HUES64 (cell line): ENCODE measurements at regions not wholly inside any gene's neighbourhood (a gene's known extent, or its start where the extent isn't known, plus 50 kb on each side); places are given as distances from the start of the nearest gene placed in this dataset.
"Not testable (repeated sequence)": the region's sequence is repeated elsewhere in the genome, so short reads cannot be mapped to it uniquely, and the experiment has no call there.

ENCODE experiments used
- H3K27ac ChIP-seq: 2 replicates; pipeline ENCODE4 v1.7.0; 2013; ENCODE audit warnings: low read depth, low read length, inconsistent platforms
- H3K27me3 ChIP-seq: 2 replicates; pipeline ENCODE4 v1.6.1; 2013; ENCODE audit warnings: mild to moderate bottlenecking, low read length; ENCODE audit not compliant: insufficient read depth
- H3K36me3 ChIP-seq: 2 replicates; pipeline ENCODE4 v1.6.1; 2013; ENCODE audit warnings: mild to moderate bottlenecking, low read length; ENCODE audit not compliant: insufficient read depth
- H3K4me1 ChIP-seq: 2 replicates; pipeline ENCODE4 v1.6.1; 2013; ENCODE audit warnings: mild to moderate bottlenecking, low read length, moderate library complexity; ENCODE audit not compliant: insufficient read depth
- H3K4me3 ChIP-seq: 2 replicates; pipeline ENCODE4 v1.5.1; 2013; ENCODE audit warnings: mild to moderate bottlenecking, low read length, moderate library complexity
- H3K9ac ChIP-seq: 2 replicates; pipeline ENCODE4 v1.6.1; 2013; ENCODE audit warnings: mild to moderate bottlenecking, low read depth, low read length
- H3K9me3 ChIP-seq: 2 replicates; pipeline ENCODE4 v1.6.1; 2013; ENCODE audit warnings: low read depth, low read length; ENCODE audit not compliant: insufficient read depth
- whole genome bisulfite sequencing: fragments of 150-250, 120-280 bp; methylation state at CpG from one replicate; pipeline ENCODE4 v1.1.7; 2013; ENCODE audit warnings: missing lambda C conversion rate; 5-methylcytosine and 5-hydroxymethylcytosine counted together

- H3K4me3 ChIP-seq, result no peak overlapping the region
- peaks cover 16% of the 10 kb centered on the region for H3K9me3 ChIP-seq
- H3K27ac ChIP-seq, result no peak overlapping the region
- 0 out of 2 replicates have a peak, but pooled peaks cover 5% of the 10 kb centered on the region for H3K4me1 ChIP-seq
- H3K27me3 ChIP-seq, result no peaks in the 10 kb centered on the region
- no peak overlapping the region for H3K9ac ChIP-seq
- no peaks in the 10 kb centered on the region for H3K36me3 ChIP-seq
- 91% methylated on average over 2 of the region's 2 CpGs for WGBS
Measured at GRCh38 chr2:189344043-189344442, 97.2 kb upstream of the WDR75 start.

GRCh38 chr2:189347540-189347939 lies 93.7 kb upstream of the WDR75 start:
- H3K4me1 ChIP-seq, result 0 out of 2 replicates have a peak, but pooled peaks cover 5% of the 10 kb centered on the region
- peaks cover 6% of the 10 kb centered on the region; the same call in 1 of the 2 replicates for H3K9me3 ChIP-seq
- no peak overlapping the region for H3K9ac ChIP-seq
- H3K4me3 ChIP-seq, result no peak overlapping the region
- no peaks in the 10 kb centered on the region for H3K36me3 ChIP-seq
- no peak overlapping the region; the same call in 1 of the 2 replicates for H3K27ac ChIP-seq
- no CpG with 5 or more reads among the region's 1 CpG for WGBS
- H3K27me3 ChIP-seq, result no peaks in the 10 kb centered on the region

GRCh38 chr2:189348369-189348768 lies 92.9 kb upstream of the WDR75 start:
- H3K9me3 ChIP-seq, result no peaks in the 10 kb centered on the region; the same call in 1 of the 2 replicates
- H3K27ac ChIP-seq, result no peak overlapping the region
- no peak overlapping the region for H3K4me3 ChIP-seq
- 0 out of 2 replicates have a peak, but pooled peaks cover 5% of the 10 kb centered on the region for H3K4me1 ChIP-seq
- no peaks in the 10 kb centered on the region for H3K36me3 ChIP-seq
- H3K9ac ChIP-seq, result no peak overlapping the region
- H3K27me3 ChIP-seq, result no peaks in the 10 kb centered on the region
- 94% methylated on average over 1 of the region's 1 CpG for WGBS

- 0 out of 2 replicates have a peak, but pooled peaks cover 5% of the 10 kb centered on the region for H3K4me1 ChIP-seq
- no peak overlapping the region for H3K9ac ChIP-seq
- no peak overlapping the region for H3K4me3 ChIP-seq
- whole genome bisulfite sequencing, result 73% methylated on average over 3 of the region's 3 CpGs
- H3K36me3 ChIP-seq, result no peaks in the 10 kb centered on the region
- no peak overlapping the region for H3K27ac ChIP-seq
- no peaks in the 10 kb centered on the region for H3K27me3 ChIP-seq
- no peaks in the 10 kb centered on the region; the same call in 1 of the 2 replicates for H3K9me3 ChIP-seq
Measured at GRCh38 chr2:189350540-189351209, 90.6 kb upstream of the WDR75 start.

GRCh38 chr2:189351933-189352332 lies 89.3 kb upstream of the WDR75 start:
- not testable (repeated sequence) for H3K27ac ChIP-seq, H3K4me1 ChIP-seq, H3K27me3 ChIP-seq, H3K4me3 ChIP-seq, H3K9ac ChIP-seq, H3K36me3 ChIP-seq, H3K9me3 ChIP-seq
- WGBS, result no CpG with 5 or more reads among the region's 1 CpG

- not testable (repeated sequence) for H3K9me3 ChIP-seq, H3K27ac ChIP-seq, H3K9ac ChIP-seq, H3K4me1 ChIP-seq, H3K4me3 ChIP-seq, H3K27me3 ChIP-seq, H3K36me3 ChIP-seq
- WGBS, result 90% methylated on average over 4 of the region's 4 CpGs
Measured at GRCh38 chr2:189357375-189357774, 83.9 kb upstream of the WDR75 start.

GRCh38 chr2:189360861-189361260 lies 80.4 kb upstream of the WDR75 start:
- Histone ChIP-seq H3K27me3 (no peaks in the 10 kb centered on the region), H3K27ac (no peak overlapping the region), H3K9me3 (no peaks in the 10 kb centered on the region), H3K4me1 (no peaks in the 10 kb centered on the region), H3K36me3 (no peaks in the 10 kb centered on the region), H3K4me3 (no peak overlapping the region), H3K9ac (no peak overlapping the region)
- WGBS, result 87% methylated on average over 1 of the region's 1 CpG

GRCh38 chr2:189362283-189362682 lies 79.0 kb upstream of the WDR75 start:
- no peaks in the 10 kb centered on the region for H3K9me3 ChIP-seq
- H3K9ac ChIP-seq, result no peak overlapping the region
- no peaks in the 10 kb centered on the region for H3K27me3 ChIP-seq
- no peak overlapping the region for H3K27ac ChIP-seq
- H3K4me3 ChIP-seq, result no peak overlapping the region
- H3K36me3 ChIP-seq, result no peaks in the 10 kb centered on the region
- H3K4me1 ChIP-seq, result no peaks in the 10 kb centered on the region

- Histone ChIP-seq H3K36me3 (no peaks in the 10 kb centered on the region), H3K9me3 (no peaks in the 10 kb centered on the region), H3K4me3 (no peak overlapping the region), H3K27me3 (no peaks in the 10 kb centered on the region), H3K4me1 (no peaks in the 10 kb centered on the region), H3K9ac (no peak overlapping the region), H3K27ac (no peak overlapping the region)
- WGBS, result 82% methylated on average over 1 of the region's 2 CpGs
Measured at GRCh38 chr2:189363559-189363958, 77.7 kb upstream of the WDR75 start.

- Histone ChIP-seq H3K27ac (no peak overlapping the region), H3K4me1 (no peaks in the 10 kb centered on the region), H3K27me3 (no peaks in the 10 kb centered on the region), H3K36me3 (no peaks in the 10 kb centered on the region), H3K9me3 (no peaks in the 10 kb centered on the region), H3K4me3 (no peak overlapping the region), H3K9ac (no peak overlapping the region)
- WGBS, result 94% methylated on average over 1 of the region's 3 CpGs
Measured at GRCh38 chr2:189364607-189365006, 76.7 kb upstream of the WDR75 start.

GRCh38 chr2:189366349-189366748 lies 74.9 kb upstream of the WDR75 start:
- H3K9me3 ChIP-seq, result no peaks in the 10 kb centered on the region
- H3K4me1 ChIP-seq, result no peaks in the 10 kb centered on the region
- H3K27me3 ChIP-seq, result no peaks in the 10 kb centered on the region
- no peak overlapping the region for H3K4me3 ChIP-seq
- no peaks in the 10 kb centered on the region for H3K36me3 ChIP-seq
- no peak overlapping the region for H3K9ac ChIP-seq
- H3K27ac ChIP-seq, result no peak overlapping the region
- 96% methylated on average over 1 of the region's 3 CpGs for WGBS

- no peaks in the 10 kb centered on the region for H3K4me1 ChIP-seq
- H3K9me3 ChIP-seq, result no peaks in the 10 kb centered on the region
- no peaks in the 10 kb centered on the region for H3K36me3 ChIP-seq
- no peak overlapping the region for H3K27ac ChIP-seq
- no peak overlapping the region for H3K9ac ChIP-seq
- 98% methylated on average over 2 of the region's 2 CpGs for WGBS
- no peak overlapping the region for H3K4me3 ChIP-seq
- no peaks in the 10 kb centered on the region for H3K27me3 ChIP-seq
Measured at GRCh38 chr2:189367343-189367742, 73.9 kb upstream of the WDR75 start.
